ENCODE measurements at regions not wholly inside any gene's neighbourhood (a gene's known extent, or its start where the extent isn't known, plus 50 kb on each side); places are given as distances from the start of the nearest gene placed in this dataset.

GRCh38 chr7:108711611-108712010 is 141.9 kb downstream of the DNAJB9 start:
- DNase-seq (no peak), ATAC-seq (no peak)
- ChIA-PET POLR2A (no interaction called here), CTCF (no interaction called here)
- H3K36me3 Mint-ChIP-seq (ENCODE audit: low read depth): no peaks in the 10 kb centered on the region
- no peaks in the 10 kb centered on the region for H3K9me3 Mint-ChIP-seq (ENCODE audit: low read depth)
- H3K4me3 Mint-ChIP-seq: no peak overlapping the region
- no peaks in the 10 kb centered on the region for H3K4me1 Mint-ChIP-seq
- peaks cover 4% of the 10 kb centered on the region for H3K27me3 Mint-ChIP-seq
- intact Hi-C loops (cut with DNase I, micrococcal nuclease): no loop called here
- no peak overlapping the region for H3K27ac Mint-ChIP-seq

- Mint-ChIP-seq H3K36me3 (ENCODE audit: low read depth) (no peaks in the 10 kb centered on the region), H3K27ac (no peak overlapping the region), H3K27me3 (no peaks in the 10 kb centered on the region), H3K4me1 (no peaks in the 10 kb centered on the region), H3K9me3 (ENCODE audit: low read depth) (no peaks in the 10 kb centered on the region), H3K4me3 (no peak overlapping the region)
- DNase-seq (no peak), ATAC-seq (no peak)
- POLR2A ChIA-PET: no interaction called here
- CTCF ChIA-PET: no interaction called here
- intact Hi-C loops (cut with DNase I, micrococcal nuclease): no loop called here
These were observed 147.1 kb downstream of the DNAJB9 start for GRCh38 chr7:108716783-108717182.

GRCh38 chr7:108717781-108718180 is 148.1 kb downstream of the DNAJB9 start:
- Mint-ChIP-seq H3K27ac (no peak overlapping the region), H3K36me3 (ENCODE audit: low read depth) (no peaks in the 10 kb centered on the region), H3K4me3 (no peak overlapping the region), H3K27me3 (no peaks in the 10 kb centered on the region), H3K9me3 (ENCODE audit: low read depth) (no peaks in the 10 kb centered on the region), H3K4me1 (no peaks in the 10 kb centered on the region)
- ChIA-PET CTCF (no interaction called here), POLR2A (no interaction called here)
- intact Hi-C loops (cut with DNase I, micrococcal nuclease): no loop called here
- DNase-seq: no peak
- ATAC-seq: no peak

- ChIA-PET CTCF (no interaction called here), POLR2A (no interaction called here)
- H3K9me3 Mint-ChIP-seq (ENCODE audit: low read depth): no peaks in the 10 kb centered on the region
- H3K36me3 Mint-ChIP-seq (ENCODE audit: low read depth): no peaks in the 10 kb centered on the region
- no peak overlapping the region for H3K27ac Mint-ChIP-seq
- H3K4me1 Mint-ChIP-seq: no peaks in the 10 kb centered on the region
- intact Hi-C loops (cut with DNase I, micrococcal nuclease): no loop called here
- H3K4me3 Mint-ChIP-seq: no peak overlapping the region
- DNase-seq: no peak
- no peak for ATAC-seq
- H3K27me3 Mint-ChIP-seq: no peaks in the 10 kb centered on the region
These were observed 150.0 kb downstream of the DNAJB9 start for GRCh38 chr7:108719631-108720030.

- CTCF ChIA-PET: no interaction called here
- no peak for ATAC-seq
These were observed 152.9 kb downstream of the DNAJB9 start for GRCh38 chr7:108722561-108722960.

GRCh38 chr7:108723381-108723814 is 153.7 kb downstream of the DNAJB9 start:
- no peaks in the 10 kb centered on the region for H3K27me3 Mint-ChIP-seq
- POLR2A ChIA-PET: no interaction called here
- H3K4me3 Mint-ChIP-seq: no peak overlapping the region
- no peak for ATAC-seq
- no peak overlapping the region for H3K27ac Mint-ChIP-seq
- no peaks in the 10 kb centered on the region for H3K4me1 Mint-ChIP-seq
- intact Hi-C loops (cut with DNase I, micrococcal nuclease): no loop called here
- no peaks in the 10 kb centered on the region for H3K36me3 Mint-ChIP-seq (ENCODE audit: low read depth)
- H3K9me3 Mint-ChIP-seq (ENCODE audit: low read depth): no peaks in the 10 kb centered on the region
- CTCF ChIA-PET: no interaction called here
- DNase-seq: no peak

More at GRCh38 chr7:108722561-108722960, 152.9 kb downstream of the DNAJB9 start:
- intact Hi-C loops (cut with DNase I, micrococcal nuclease): no loop called here
- DNase-seq: no peak
- Mint-ChIP-seq H3K27me3 (no peaks in the 10 kb centered on the region), H3K4me3 (no peak overlapping the region), H3K27ac (no peak overlapping the region), H3K4me1 (no peaks in the 10 kb centered on the region), H3K36me3 (ENCODE audit: low read depth) (no peaks in the 10 kb centered on the region), H3K9me3 (ENCODE audit: low read depth) (no peaks in the 10 kb centered on the region)
- POLR2A ChIA-PET: no interaction called here

- intact Hi-C loops (cut with DNase I, micrococcal nuclease): no loop called here
- no peak overlapping the region for H3K27ac Mint-ChIP-seq
- CTCF ChIA-PET: no interaction called here
- H3K4me1 Mint-ChIP-seq: no peaks in the 10 kb centered on the region
- no peaks in the 10 kb centered on the region for H3K36me3 Mint-ChIP-seq (ENCODE audit: low read depth)
- H3K4me3 Mint-ChIP-seq: no peak overlapping the region
- POLR2A ChIA-PET: no interaction called here
- no peak for DNase-seq
- no peak for ATAC-seq
- no peaks in the 10 kb centered on the region for H3K9me3 Mint-ChIP-seq (ENCODE audit: low read depth)
- H3K27me3 Mint-ChIP-seq: no peaks in the 10 kb centered on the region
These were observed 154.8 kb downstream of the DNAJB9 start for GRCh38 chr7:108724251-108725100.

- ATAC-seq (no peak), DNase-seq (no peak)
- CTCF ChIA-PET: no interaction called here
- Mint-ChIP-seq H3K27ac (no peak overlapping the region), H3K4me1 (no peaks in the 10 kb centered on the region), H3K27me3 (no peaks in the 10 kb centered on the region), H3K36me3 (ENCODE audit: low read depth) (no peaks in the 10 kb centered on the region), H3K4me3 (no peak overlapping the region), H3K9me3 (ENCODE audit: low read depth) (peaks cover 2% of the 10 kb centered on the region)
- intact Hi-C loops (cut with DNase I, micrococcal nuclease): no loop called here
- POLR2A ChIA-PET: no interaction called here
These were observed 166.1 kb downstream of the DNAJB9 start for GRCh38 chr7:108735814-108736213.

GRCh38 chr7:108736221-108736891 is 166.7 kb downstream of the DNAJB9 start:
- no peak for DNase-seq
- intact Hi-C loops (cut with DNase I, micrococcal nuclease): no loop called here
- Mint-ChIP-seq H3K4me1 (no peaks in the 10 kb centered on the region), H3K27me3 (no peaks in the 10 kb centered on the region), H3K4me3 (no peak overlapping the region), H3K36me3 (ENCODE audit: low read depth) (no peaks in the 10 kb centered on the region), H3K27ac (no peak overlapping the region), H3K9me3 (ENCODE audit: low read depth) (peaks cover 2% of the 10 kb centered on the region)
- no peak for ATAC-seq
- POLR2A ChIA-PET: interaction anchor here (0.7 kb wide), 1 partner anchor 1424 kb away, joined by 4 read pairs; no protein-coding TSS in a partner anchor
- CTCF ChIA-PET: no interaction called here

GRCh38 chr7:108770981-108771745 is 201.5 kb downstream of the DNAJB9 start:
- no peak for DNase-seq
- H3K4me3 Mint-ChIP-seq: no peak overlapping the region
- no peaks in the 10 kb centered on the region for H3K4me1 Mint-ChIP-seq
- CTCF ChIA-PET: no interaction called here
- ATAC-seq: no peak
- H3K27ac Mint-ChIP-seq: no peak overlapping the region
- H3K9me3 Mint-ChIP-seq (ENCODE audit: low read depth): no peaks in the 10 kb centered on the region
- POLR2A ChIA-PET: no interaction called here
- H3K36me3 Mint-ChIP-seq (ENCODE audit: low read depth): no peaks in the 10 kb centered on the region
- no peaks in the 10 kb centered on the region for H3K27me3 Mint-ChIP-seq
- intact Hi-C loops (cut with DNase I, micrococcal nuclease): no loop called here

GRCh38 chr7:108771853-108772252 is 202.2 kb downstream of the DNAJB9 start:
- no peak overlapping the region for H3K4me3 Mint-ChIP-seq
- no peaks in the 10 kb centered on the region for H3K9me3 Mint-ChIP-seq (ENCODE audit: low read depth)
- no peak for ATAC-seq
- ChIA-PET POLR2A (no interaction called here), CTCF (no interaction called here)
- no peaks in the 10 kb centered on the region for H3K4me1 Mint-ChIP-seq
- no peaks in the 10 kb centered on the region for H3K27me3 Mint-ChIP-seq
- H3K36me3 Mint-ChIP-seq (ENCODE audit: low read depth): no peaks in the 10 kb centered on the region
- no peak overlapping the region for H3K27ac Mint-ChIP-seq
- no peak for DNase-seq
- intact Hi-C loops (cut with DNase I, micrococcal nuclease): no loop called here

- Mint-ChIP-seq H3K27ac (no peak overlapping the region), H3K4me1 (no peaks in the 10 kb centered on the region), H3K9me3 (ENCODE audit: low read depth) (no peaks in the 10 kb centered on the region), H3K27me3 (no peaks in the 10 kb centered on the region), H3K4me3 (no peak overlapping the region), H3K36me3 (ENCODE audit: low read depth) (no peaks in the 10 kb centered on the region)
- DNase-seq: no peak
- CTCF ChIA-PET: no interaction called here
- intact Hi-C loops (cut with DNase I, micrococcal nuclease): no loop called here
- ATAC-seq: no peak
- POLR2A ChIA-PET: no interaction called here
These were observed 208.3 kb downstream of the DNAJB9 start for GRCh38 chr7:108777966-108778365.
